ENCODE measurements at regions not wholly inside any gene's neighbourhood (a gene's known extent, or its start where the extent isn't known, plus 50 kb on each side); places are given as distances from the start of the nearest gene placed in this dataset.
A peak's percentile ranks its signal among the peaks of the same experiment; 100 is the strongest.

DNA sequence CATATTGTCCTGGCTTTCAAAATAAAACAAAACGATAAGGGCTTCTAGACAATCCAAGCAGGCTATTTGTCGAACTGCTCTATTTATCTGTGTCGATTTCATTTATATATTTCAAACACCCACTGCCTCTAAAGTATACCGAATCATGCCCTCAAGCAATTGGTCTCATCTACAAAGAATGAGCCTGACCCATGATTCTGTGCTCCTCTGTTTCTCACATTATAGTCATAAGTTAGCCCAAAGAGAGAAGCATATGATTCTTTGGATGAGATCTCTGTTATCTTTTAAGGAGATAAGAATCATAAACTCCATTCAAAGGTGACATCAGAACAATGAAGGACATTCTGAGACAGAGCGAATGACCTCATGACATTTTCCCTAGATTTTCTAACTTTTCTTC is 191.1 kb downstream of the MAP2K6 start:
- Histone ChIP-seq H3K36me3 (ENCODE audit: insufficient read depth, low read length) (no peaks in the 10 kb centered on the region), H3K79me2 (ENCODE audit: control insufficient read depth, insufficient read depth, low read length, unreplicated experiment) (no peaks in the 10 kb centered on the region), H3K4me3 (ENCODE audit: low read depth, low read length) (no peak overlapping the region), H2AFZ (ENCODE audit: low read length, unreplicated experiment) (no peak overlapping the region), H3K27me3 (ENCODE audit: insufficient read depth, low read length) (no peaks in the 10 kb centered on the region), H3K27ac (ENCODE audit: low read depth, low read length) (no peak overlapping the region), H3K4me1 (ENCODE audit: control insufficient read depth, insufficient read depth, low read length, unreplicated experiment) (peaks cover 34% of the 10 kb centered on the region)

DNA sequence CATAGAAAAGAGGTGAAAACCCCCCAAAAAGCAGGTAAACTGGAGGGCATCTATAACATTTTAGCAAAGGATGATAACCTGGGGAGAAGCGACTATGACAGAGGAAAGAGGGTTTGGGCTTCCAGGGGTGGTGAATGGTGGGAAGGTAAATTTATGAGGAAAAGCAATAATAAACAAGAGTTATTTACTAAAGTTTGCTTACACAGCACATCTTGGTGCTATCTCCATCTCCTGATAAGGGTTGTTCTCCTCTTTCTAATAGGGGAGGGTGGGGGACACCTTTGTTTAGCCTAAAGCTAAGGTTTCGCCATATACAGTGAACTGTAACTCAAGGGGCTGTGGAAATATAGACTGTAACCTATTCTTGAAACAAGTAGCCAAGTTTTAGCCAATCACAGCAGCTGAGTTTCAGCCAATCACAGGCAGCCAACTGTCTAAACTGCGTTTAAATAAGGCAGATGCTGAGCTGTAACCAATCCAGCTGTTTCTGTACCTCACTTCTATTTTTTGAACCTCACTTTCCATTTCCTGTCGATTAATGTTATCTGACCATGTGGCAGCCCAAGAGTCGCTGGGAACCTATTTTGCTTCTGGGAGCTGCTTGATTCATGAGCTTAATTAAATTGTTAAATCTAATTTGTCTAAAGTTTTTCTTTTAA is 191.8 kb downstream of the MAP2K6 start:
- H3K4me3 ChIP-seq (ENCODE audit: low read depth, low read length): no peak overlapping the region
- H2AFZ ChIP-seq (ENCODE audit: low read length, unreplicated experiment): no peak overlapping the region
- no peaks in the 10 kb centered on the region for H3K79me2 ChIP-seq (ENCODE audit: control insufficient read depth, insufficient read depth, low read length, unreplicated experiment)
- no peaks in the 10 kb centered on the region for H3K27me3 ChIP-seq (ENCODE audit: insufficient read depth, low read length)
- H3K4me1 ChIP-seq (ENCODE audit: control insufficient read depth, insufficient read depth, low read length, unreplicated experiment): peaks cover 34% of the 10 kb centered on the region
- H3K27ac ChIP-seq (ENCODE audit: low read depth, low read length): no peak overlapping the region
- no peaks in the 10 kb centered on the region for H3K36me3 ChIP-seq (ENCODE audit: insufficient read depth, low read length)

DNA sequence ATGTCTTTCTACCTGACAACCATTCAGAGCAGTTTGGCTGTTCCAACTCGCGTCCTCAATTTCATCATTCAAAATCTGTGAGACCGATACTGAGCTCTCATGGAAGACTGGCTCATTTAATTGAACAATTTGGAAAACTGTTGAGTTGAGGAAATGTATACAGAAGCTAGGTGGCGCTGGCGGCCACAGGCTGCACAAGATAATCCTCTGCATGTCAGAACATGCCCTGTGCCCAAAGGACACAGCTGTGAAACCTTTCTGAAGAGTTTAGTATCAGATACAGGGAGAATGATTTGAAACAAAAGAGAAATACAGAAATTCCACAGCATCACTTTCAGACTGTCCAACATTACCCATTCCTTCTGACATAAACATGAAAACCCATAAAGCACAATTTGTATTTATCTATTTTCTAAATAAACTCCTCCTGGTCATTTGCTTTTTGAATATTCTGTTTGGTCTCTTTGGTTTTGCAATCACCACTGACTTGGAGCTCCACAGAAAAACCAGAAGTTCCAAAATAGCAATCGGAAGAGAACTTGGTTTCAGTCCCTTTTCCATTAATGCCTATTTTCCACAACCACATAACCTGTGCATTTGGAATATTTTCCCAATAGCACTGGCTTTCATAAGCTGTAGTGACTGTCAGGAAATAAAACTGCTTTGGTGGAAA is 192.8 kb downstream of the MAP2K6 start:
- H3K4me3 ChIP-seq (ENCODE audit: low read depth, low read length): peak overlapping the region; percentile 23; the same call in 1 of the 2 replicates
- H3K27me3 ChIP-seq (ENCODE audit: insufficient read depth, low read length): no peaks in the 10 kb centered on the region
- H3K36me3 ChIP-seq (ENCODE audit: insufficient read depth, low read length): no peaks in the 10 kb centered on the region
- peaks cover 34% of the 10 kb centered on the region for H3K4me1 ChIP-seq (ENCODE audit: control insufficient read depth, insufficient read depth, low read length, unreplicated experiment)
- H2AFZ ChIP-seq (ENCODE audit: low read length, unreplicated experiment): peak overlapping the region; percentile 17
- peak overlapping the region; percentile 98 for H3K27ac ChIP-seq (ENCODE audit: low read depth, low read length)
- no peaks in the 10 kb centered on the region for H3K79me2 ChIP-seq (ENCODE audit: control insufficient read depth, insufficient read depth, low read length, unreplicated experiment)

DNA sequence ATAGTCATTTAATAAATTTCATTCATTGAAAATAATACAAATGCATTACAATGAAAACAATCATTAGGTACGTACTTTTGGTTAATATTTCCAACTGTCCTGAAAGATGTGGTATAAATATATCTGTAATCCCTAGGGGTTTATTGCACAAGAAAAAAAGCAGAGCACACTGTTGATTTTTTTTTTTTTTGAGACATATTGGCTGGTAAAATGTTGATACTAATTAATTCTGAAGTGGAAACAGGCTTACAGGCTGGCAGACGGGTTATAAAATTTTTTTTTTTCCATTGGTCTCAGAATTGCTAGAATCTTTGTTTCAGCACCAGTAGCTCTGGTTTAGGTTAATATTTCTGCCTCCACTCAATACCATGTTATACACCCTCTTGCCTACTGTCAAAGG is 193.6 kb downstream of the MAP2K6 start:
- no peaks in the 10 kb centered on the region for H3K36me3 ChIP-seq (ENCODE audit: insufficient read depth, low read length)
- no peaks in the 10 kb centered on the region for H3K79me2 ChIP-seq (ENCODE audit: control insufficient read depth, insufficient read depth, low read length, unreplicated experiment)
- H3K4me1 ChIP-seq (ENCODE audit: control insufficient read depth, insufficient read depth, low read length, unreplicated experiment): peaks cover 34% of the 10 kb centered on the region
- peak overlapping the region; percentile 98 for H3K27ac ChIP-seq (ENCODE audit: low read depth, low read length)
- H3K27me3 ChIP-seq (ENCODE audit: insufficient read depth, low read length): no peaks in the 10 kb centered on the region
- H3K4me3 ChIP-seq (ENCODE audit: low read depth, low read length): peak overlapping the region; percentile 58; the same call in 1 of the 2 replicates
- peak overlapping the region; percentile 95 for H2AFZ ChIP-seq (ENCODE audit: low read length, unreplicated experiment)

DNA sequence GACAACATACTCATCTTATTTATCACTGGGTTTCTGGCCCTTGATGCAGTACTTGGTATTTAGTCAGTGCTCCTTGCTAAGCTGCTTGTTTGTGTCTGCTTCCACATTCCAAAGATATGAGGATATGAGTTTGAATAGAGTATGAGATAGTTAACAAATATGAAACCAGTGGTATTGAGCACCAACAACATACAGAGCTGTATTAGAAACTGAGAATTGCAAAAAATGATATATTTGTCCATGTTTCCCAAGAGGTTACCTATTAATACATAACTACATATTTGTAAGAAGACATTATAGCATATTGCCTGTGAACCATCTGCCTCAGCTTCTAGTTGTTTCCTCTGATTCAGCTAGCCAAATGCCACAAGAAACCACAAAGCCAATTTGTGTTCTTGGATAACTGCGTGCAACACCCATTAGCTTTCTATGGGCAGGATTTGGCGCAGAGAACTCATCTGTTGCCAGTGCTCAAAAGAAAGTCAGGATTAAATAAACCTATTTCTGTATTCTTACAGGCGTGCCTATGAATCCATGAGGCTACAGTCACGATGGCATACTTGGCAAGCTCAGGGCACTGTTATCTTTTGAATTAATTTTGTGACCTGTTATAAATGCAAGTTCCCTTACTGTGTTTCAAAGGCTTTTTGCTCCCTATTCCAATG is 194.4 kb downstream of the MAP2K6 start:
- Histone ChIP-seq H3K27ac (ENCODE audit: low read depth, low read length) (peak overlapping the region; percentile 98), H3K79me2 (ENCODE audit: control insufficient read depth, insufficient read depth, low read length, unreplicated experiment) (no peaks in the 10 kb centered on the region), H3K36me3 (ENCODE audit: insufficient read depth, low read length) (no peaks in the 10 kb centered on the region), H3K4me3 (ENCODE audit: low read depth, low read length) (peak overlapping the region; percentile 58), H3K27me3 (ENCODE audit: insufficient read depth, low read length) (no peaks in the 10 kb centered on the region), H3K4me1 (ENCODE audit: control insufficient read depth, insufficient read depth, low read length, unreplicated experiment) (peaks cover 34% of the 10 kb centered on the region), H2AFZ (ENCODE audit: low read length, unreplicated experiment) (peak overlapping the region; percentile 95)

DNA sequence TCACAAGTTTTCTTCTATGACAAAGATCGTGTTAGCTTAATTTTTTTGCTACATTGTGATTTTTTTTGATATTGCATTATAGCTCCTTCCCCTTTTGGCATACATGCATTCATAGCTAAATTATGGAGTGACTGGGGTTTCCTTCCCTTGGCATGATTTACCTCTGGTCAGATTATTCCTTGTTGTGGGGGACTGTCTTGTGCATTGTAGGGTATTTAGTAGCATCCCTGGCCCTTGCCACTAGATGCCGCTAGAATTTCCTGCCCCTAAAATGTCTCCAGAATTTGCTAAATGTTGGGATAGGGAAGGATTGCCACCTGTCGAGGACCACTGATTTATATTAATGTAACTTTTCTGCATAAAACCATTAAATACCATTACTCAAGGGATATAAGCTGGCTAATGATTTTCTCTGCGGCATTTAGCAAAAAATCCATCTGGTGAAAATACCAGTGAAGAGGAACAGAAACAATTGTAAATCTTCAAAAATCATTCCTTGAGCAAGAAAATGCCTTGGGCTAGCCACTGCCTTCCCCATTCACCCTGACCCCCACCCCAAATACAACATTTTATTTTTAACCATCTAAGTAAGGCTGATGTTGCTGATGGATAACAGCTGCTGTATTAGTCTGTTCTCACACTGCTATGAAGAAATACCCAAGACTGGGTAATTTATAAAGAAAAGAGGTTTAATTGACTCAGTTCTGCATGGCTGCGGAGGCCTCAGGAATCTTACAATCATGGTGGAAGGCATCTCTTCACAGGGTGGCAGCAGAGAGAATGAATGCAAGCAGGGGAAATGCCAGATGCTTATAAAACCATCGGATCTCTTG is 195.2 kb downstream of the MAP2K6 start:
- H3K79me2 ChIP-seq (ENCODE audit: control insufficient read depth, insufficient read depth, low read length, unreplicated experiment): no peaks in the 10 kb centered on the region
- no peaks in the 10 kb centered on the region for H3K27me3 ChIP-seq (ENCODE audit: insufficient read depth, low read length)
- peaks cover 34% of the 10 kb centered on the region for H3K4me1 ChIP-seq (ENCODE audit: control insufficient read depth, insufficient read depth, low read length, unreplicated experiment)
- peak overlapping the region; percentile 36 for H3K4me3 ChIP-seq (ENCODE audit: low read depth, low read length)
- H2AFZ ChIP-seq (ENCODE audit: low read length, unreplicated experiment): peak overlapping the region; percentile 11
- H3K36me3 ChIP-seq (ENCODE audit: insufficient read depth, low read length): no peaks in the 10 kb centered on the region
- H3K27ac ChIP-seq (ENCODE audit: low read depth, low read length): peak overlapping the region; percentile 98

DNA sequence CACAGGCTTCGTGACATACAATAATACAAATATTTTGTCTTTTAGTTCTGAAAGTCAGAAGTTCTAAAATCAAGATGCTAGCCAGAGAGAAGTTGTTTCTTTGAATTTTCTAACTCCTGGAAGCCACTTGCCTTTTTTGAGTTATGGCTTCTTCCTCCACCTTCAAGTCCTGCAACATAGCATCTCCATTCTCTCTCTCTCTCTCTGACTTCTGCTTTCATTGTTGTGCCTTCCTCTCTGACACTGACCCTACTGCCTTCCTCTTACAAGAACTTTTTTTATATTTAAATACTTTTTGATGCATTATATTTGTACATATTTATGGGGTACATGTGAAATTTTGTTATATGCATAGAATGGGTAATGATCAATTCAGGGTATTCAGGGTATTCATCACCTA is 205.9 kb downstream of the MAP2K6 start:
- Histone ChIP-seq H3K79me2 (ENCODE audit: control insufficient read depth, insufficient read depth, low read length, unreplicated experiment) (no peaks in the 10 kb centered on the region), H3K36me3 (ENCODE audit: insufficient read depth, low read length) (no peaks in the 10 kb centered on the region), H3K4me1 (ENCODE audit: control insufficient read depth, insufficient read depth, low read length, unreplicated experiment) (no peaks in the 10 kb centered on the region), H3K27ac (ENCODE audit: low read depth, low read length) (no peak overlapping the region), H3K4me3 (ENCODE audit: low read depth, low read length) (no peak overlapping the region), H3K27me3 (ENCODE audit: insufficient read depth, low read length) (no peaks in the 10 kb centered on the region), H2AFZ (ENCODE audit: low read length, unreplicated experiment) (no peak overlapping the region)

DNA sequence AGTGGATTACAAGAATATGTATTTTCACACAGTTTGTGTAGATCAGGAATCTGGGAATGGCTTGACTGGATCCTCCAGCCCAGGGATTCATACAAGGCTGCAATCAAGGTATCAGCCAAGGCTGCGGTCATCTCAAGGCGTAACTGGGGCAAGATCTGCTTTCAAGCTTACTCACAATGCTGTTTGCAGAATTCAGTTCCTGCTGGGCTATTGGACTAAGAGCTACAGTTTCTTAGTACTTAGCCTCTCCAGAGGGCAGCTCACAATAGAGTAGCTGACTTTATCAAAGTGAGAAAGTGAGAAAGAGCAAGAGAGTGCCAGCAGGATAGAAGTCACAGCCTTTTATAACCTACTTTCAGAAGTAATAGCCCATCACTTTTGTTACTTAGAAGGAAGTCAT is 211.0 kb downstream of the MAP2K6 start:
- Histone ChIP-seq H3K79me2 (ENCODE audit: control insufficient read depth, insufficient read depth, low read length, unreplicated experiment) (no peaks in the 10 kb centered on the region), H3K4me1 (ENCODE audit: control insufficient read depth, insufficient read depth, low read length, unreplicated experiment) (no peaks in the 10 kb centered on the region), H2AFZ (ENCODE audit: low read length, unreplicated experiment) (no peak overlapping the region), H3K27ac (ENCODE audit: low read depth, low read length) (no peak overlapping the region), H3K4me3 (ENCODE audit: low read depth, low read length) (no peak overlapping the region), H3K36me3 (ENCODE audit: insufficient read depth, low read length) (no peaks in the 10 kb centered on the region), H3K27me3 (ENCODE audit: insufficient read depth, low read length) (no peaks in the 10 kb centered on the region)

DNA sequence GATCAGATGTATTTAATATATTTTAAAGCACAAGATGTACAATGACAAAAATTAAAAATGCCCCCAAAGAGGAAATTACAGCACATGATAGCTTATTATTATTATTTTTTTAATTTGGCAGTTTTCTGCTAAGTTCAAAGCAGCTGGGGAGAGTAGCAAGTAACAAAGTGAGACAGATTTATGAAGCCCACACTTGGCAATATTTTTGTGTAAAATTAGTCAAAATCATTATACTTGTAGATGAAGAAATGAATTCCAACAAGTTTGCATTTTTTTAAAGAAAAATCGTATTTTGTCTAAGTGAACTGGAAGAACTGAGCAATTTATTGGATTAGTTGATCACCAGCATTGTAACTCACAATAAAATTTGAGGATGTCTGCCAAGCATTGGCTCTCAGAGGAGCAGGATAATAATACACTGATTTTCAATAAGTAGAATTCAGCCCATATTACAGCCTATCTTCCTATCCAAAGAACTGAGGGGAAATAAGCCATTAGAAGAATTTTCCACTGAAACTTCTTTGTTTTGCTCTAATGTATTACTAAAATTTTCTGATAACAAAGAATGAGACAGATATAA is 215.6 kb downstream of the MAP2K6 start:
- no peaks in the 10 kb centered on the region for H3K36me3 ChIP-seq (ENCODE audit: insufficient read depth, low read length)
- no peaks in the 10 kb centered on the region for H3K4me1 ChIP-seq (ENCODE audit: control insufficient read depth, insufficient read depth, low read length, unreplicated experiment)
- no peak overlapping the region for H3K27ac ChIP-seq (ENCODE audit: low read depth, low read length)
- H3K4me3 ChIP-seq (ENCODE audit: low read depth, low read length): no peak overlapping the region
- no peaks in the 10 kb centered on the region for H3K27me3 ChIP-seq (ENCODE audit: insufficient read depth, low read length)
- no peaks in the 10 kb centered on the region for H3K79me2 ChIP-seq (ENCODE audit: control insufficient read depth, insufficient read depth, low read length, unreplicated experiment)
- H2AFZ ChIP-seq (ENCODE audit: low read length, unreplicated experiment): no peak overlapping the region

DNA sequence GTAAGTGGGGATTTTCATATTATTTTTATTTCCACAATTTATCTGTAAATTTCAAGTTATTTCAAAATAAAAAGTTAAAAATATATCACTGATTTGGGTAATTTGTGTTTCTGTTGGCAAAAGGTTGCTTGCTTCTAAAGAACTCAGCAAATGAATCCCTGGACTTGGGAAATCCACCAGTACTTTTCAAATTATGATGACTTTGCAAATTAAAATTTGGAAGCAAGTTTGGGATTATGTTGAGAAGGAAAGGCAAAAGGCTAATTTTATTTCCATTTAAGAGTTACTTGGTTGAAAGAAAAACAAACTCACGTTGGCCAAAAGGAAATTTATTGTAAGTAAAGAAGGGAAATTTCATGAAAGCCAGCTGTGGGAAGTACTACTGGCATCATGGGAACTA is 220.3 kb downstream of the MAP2K6 start:
- H3K79me2 ChIP-seq (ENCODE audit: control insufficient read depth, insufficient read depth, low read length, unreplicated experiment): no peaks in the 10 kb centered on the region
- H3K36me3 ChIP-seq (ENCODE audit: insufficient read depth, low read length): no peaks in the 10 kb centered on the region
- no peaks in the 10 kb centered on the region for H3K4me1 ChIP-seq (ENCODE audit: control insufficient read depth, insufficient read depth, low read length, unreplicated experiment)
- no peaks in the 10 kb centered on the region for H3K27me3 ChIP-seq (ENCODE audit: insufficient read depth, low read length)
- H2AFZ ChIP-seq (ENCODE audit: low read length, unreplicated experiment): no peak overlapping the region
- no peak overlapping the region for H3K4me3 ChIP-seq (ENCODE audit: low read depth, low read length)
- H3K27ac ChIP-seq (ENCODE audit: low read depth, low read length): no peak overlapping the region
